CD4-positive, alpha-beta T cell (primary cell): ENCODE measurements at regions not wholly inside any gene's neighbourhood (a gene's known extent, or its start where the extent isn't known, plus 50 kb on each side); places are given as distances from the start of the nearest gene placed in this dataset.

Experiments used
- ATAC-seq: fragments of 200-7000 bp; cut with Tn5 transposase; one replicate; pipeline ENCODE4 v1.10.0; 2022; ENCODE audit warnings: mild to moderate bottlenecking; ENCODE audit not compliant: poor library complexity
- CTCF ChIA-PET: fragments of 350-600 bp; sonication (Branson Sonifier 250); formaldehyde crosslinking; loops from one replicate; lab custom pipeline; 2021; ENCODE audit warnings: antibody characterized with exemption, inconsistent platforms; lab: Charles Lee
- POLR2A ChIA-PET: fragments of 350-600 bp; sonication (Branson Sonifier 250); formaldehyde crosslinking; loops from one replicate; lab custom pipeline; 2021; ENCODE audit warnings: antibody characterized with exemption, inconsistent platforms; lab: Charles Lee
- DNase-seq, 14 experiments: peaks; one replicate each; pipeline ENCODE4 v3.0.0-alpha.2; 2013 to 2020; ENCODE audit warnings: mixed read lengths in 2 of 14
- H3K27ac ChIP-seq, 2 donors: one replicate each; pipeline versions ENCODE4 v1.5.1 to v1.7.0; 2013; ENCODE audit warnings: low read length in 2 of 2, low read depth in 1 of 2, mild to moderate bottlenecking in 1 of 2
- H3K27me3 ChIP-seq, 2 experiments: 1 replicate in 1 of 2; 2 replicates in 1 of 2; pipeline versions ENCODE4 v1.6.1 to v1.7.0; 2013; ENCODE audit warnings: low read length in 2 of 2, control low read depth in 1 of 2, mild to moderate bottlenecking in 1 of 2, moderate library complexity in 1 of 2; ENCODE audit not compliant: insufficient read depth in 2 of 2, control insufficient read depth in 1 of 2
- H3K36me3 ChIP-seq: one replicate; pipeline ENCODE4 v1.6.1; 2013; ENCODE audit warnings: low read length, control low read depth; ENCODE audit not compliant: insufficient read depth
- H3K4me1 ChIP-seq: one replicate; pipeline ENCODE4 v1.6.1; 2013; ENCODE audit warnings: low read length, control low read depth; ENCODE audit not compliant: insufficient read depth
- H3K4me3 ChIP-seq: one replicate; pipeline ENCODE4 v1.5.1; 2013; ENCODE audit warnings: mild to moderate bottlenecking, low read length, moderate library complexity
- H3K9me3 ChIP-seq, 2 experiments: 1 replicate in 1 of 2; 2 replicates in 1 of 2; pipeline versions ENCODE4 v1.6.1 to v1.7.0; 2013; ENCODE audit warnings: low read length in 2 of 2, mild to moderate bottlenecking in 2 of 2, control low read depth in 1 of 2, moderate library complexity in 1 of 2; ENCODE audit not compliant: control insufficient read depth in 1 of 2, insufficient read depth in 1 of 2
- H3K27ac Mint-ChIP-seq: one replicate; pipeline ENCODE4 v1.8.0; 2020; ENCODE audit warnings: mixed read lengths
- H3K27me3 Mint-ChIP-seq: one replicate; pipeline ENCODE4 v1.8.0; 2021; ENCODE audit warnings: mixed read lengths
- H3K36me3 Mint-ChIP-seq: one replicate; pipeline ENCODE4 v1.8.0; 2021; ENCODE audit warnings: low read depth, mixed read lengths
- H3K4me1 Mint-ChIP-seq: one replicate; pipeline ENCODE4 v1.8.0; 2021; ENCODE audit warnings: low read depth, mixed read lengths
- H3K4me3 Mint-ChIP-seq: one replicate; pipeline ENCODE4 v1.8.0; 2020; ENCODE audit warnings: mild to moderate bottlenecking, mixed read lengths
- H3K9me3 Mint-ChIP-seq: one replicate; pipeline ENCODE4 v1.8.0; 2020; ENCODE audit warnings: mixed read lengths
- intact Hi-C, 2 experiments: fragments of 100-400 bp; cut with DNase I in 1 of 2; cut with micrococcal nuclease in 1 of 2; formaldehyde crosslinking; loops; one replicate each; pipeline versions ENCODE4 v1.15.1 to v1.9.0; 2023 to 2025; cut with DNase I, micrococcal nuclease
- TF ChIP-seq, protein P1 (sequence below): fragments of 200-600 bp; IDR thresholded peaks from one replicate; pipeline ENCODE4 v1.8.0; 2022; ENCODE audit warnings: antibody characterized with exemption, mild to moderate bottlenecking

DNA sequence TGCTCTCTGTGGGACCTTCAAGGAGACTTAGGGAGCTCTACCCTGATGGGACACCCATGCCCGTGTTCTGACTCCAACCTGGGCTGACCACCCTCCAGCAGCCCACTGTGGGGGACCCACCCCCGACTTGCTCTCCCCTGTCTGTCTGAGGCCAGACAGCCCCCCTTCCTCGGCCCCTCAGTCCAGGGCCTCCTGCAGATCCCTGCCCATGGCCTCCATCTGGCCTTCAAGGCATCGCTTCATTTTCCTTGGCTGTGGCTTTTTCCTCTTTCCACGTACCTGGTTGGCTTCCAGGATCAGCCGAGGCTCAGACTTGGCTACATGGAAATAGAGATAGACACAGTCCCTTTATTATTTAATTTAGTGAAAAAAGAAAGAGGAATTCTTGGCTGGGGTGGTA lies 290.0 kb downstream of the CYP26B1 start:
- POLR2A ChIA-PET = no interaction called here
- CTCF ChIA-PET = no interaction called here
- H3K9me3 Mint-ChIP-seq = peaks cover 7% of the 10 kb centered on the region

DNA sequence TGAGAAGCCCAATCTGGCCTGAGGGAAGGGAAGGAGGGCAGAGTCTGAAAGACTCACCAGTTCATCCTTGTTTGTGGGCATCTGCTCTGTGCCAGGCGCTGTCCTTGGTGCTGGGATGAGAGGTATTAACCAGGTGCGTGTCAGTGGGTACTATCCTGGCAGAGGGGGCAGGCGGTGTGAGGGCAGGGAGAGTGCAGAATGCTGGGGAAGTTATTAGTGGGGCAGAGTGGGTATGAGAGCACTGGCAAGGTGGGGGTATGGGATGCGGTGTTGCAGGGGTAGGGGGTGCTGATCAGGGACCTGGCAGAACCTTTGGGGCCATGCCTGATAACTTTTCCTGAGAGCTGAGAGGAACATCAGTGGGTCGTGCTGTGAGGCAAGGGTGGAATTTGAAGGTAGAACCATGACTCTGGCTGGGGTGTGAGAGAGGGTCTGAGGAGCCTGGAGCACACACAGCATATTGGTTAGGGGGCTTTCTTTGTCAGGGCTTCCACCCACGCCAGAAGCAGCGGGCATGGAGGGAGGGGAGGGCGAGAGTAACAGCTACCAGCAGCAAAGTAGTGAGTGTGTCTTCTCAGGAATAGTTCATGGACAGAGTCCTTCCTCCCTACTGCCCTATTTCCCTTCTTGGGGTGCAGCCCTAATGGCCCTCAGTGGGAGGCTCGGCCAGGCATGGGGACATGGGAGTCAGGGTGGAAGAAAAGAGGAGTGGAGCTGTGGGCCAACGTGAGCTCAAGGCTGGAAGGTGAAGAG lies 290.7 kb downstream of the CYP26B1 start:
- Mint-ChIP-seq H3K4me3 (no peak overlapping the region), H3K27me3 (peaks cover 14% of the 10 kb centered on the region), H3K27ac (no peak overlapping the region), H3K9me3 (peaks cover 7% of the 10 kb centered on the region), H3K36me3 (no peaks in the 10 kb centered on the region), H3K4me1 (no peaks in the 10 kb centered on the region)
- TF ChIP-seq, protein P1, sequence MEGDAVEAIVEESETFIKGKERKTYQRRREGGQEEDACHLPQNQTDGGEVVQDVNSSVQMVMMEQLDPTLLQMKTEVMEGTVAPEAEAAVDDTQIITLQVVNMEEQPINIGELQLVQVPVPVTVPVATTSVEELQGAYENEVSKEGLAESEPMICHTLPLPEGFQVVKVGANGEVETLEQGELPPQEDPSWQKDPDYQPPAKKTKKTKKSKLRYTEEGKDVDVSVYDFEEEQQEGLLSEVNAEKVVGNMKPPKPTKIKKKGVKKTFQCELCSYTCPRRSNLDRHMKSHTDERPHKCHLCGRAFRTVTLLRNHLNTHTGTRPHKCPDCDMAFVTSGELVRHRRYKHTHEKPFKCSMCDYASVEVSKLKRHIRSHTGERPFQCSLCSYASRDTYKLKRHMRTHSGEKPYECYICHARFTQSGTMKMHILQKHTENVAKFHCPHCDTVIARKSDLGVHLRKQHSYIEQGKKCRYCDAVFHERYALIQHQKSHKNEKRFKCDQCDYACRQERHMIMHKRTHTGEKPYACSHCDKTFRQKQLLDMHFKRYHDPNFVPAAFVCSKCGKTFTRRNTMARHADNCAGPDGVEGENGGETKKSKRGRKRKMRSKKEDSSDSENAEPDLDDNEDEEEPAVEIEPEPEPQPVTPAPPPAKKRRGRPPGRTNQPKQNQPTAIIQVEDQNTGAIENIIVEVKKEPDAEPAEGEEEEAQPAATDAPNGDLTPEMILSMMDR = no peak
- no peak overlapping the region for H3K4me3 ChIP-seq
- no peak overlapping the region for H3K27ac ChIP-seq
- CTCF ChIA-PET = no interaction called here
- peaks cover 0 to 28% of the 10 kb centered on the region in 2 experiments for H3K9me3 ChIP-seq
- intact Hi-C loops = no loop called here
- ATAC-seq (no peak), DNase-seq (no peak)
- POLR2A ChIA-PET = no interaction called here
- no peaks in the 10 kb centered on the region for H3K36me3 ChIP-seq
- peaks cover 0 to 2% of the 10 kb centered on the region in 2 experiments for H3K27me3 ChIP-seq
- H3K4me1 ChIP-seq = no peaks in the 10 kb centered on the region

More for the DNA sequence above, 290.0 kb downstream of the CYP26B1 start:
- Histone ChIP-seq H3K27ac (no peak overlapping the region), H3K4me1 (no peaks in the 10 kb centered on the region), H3K4me3 (no peak overlapping the region), H3K27me3 (peaks cover 0 to 2% of the 10 kb centered on the region in 2 experiments), H3K9me3 (peaks cover 0 to 22% of the 10 kb centered on the region in 2 experiments), H3K36me3 (no peaks in the 10 kb centered on the region)
- TF ChIP-seq, protein P1 = no peak
- Mint-ChIP-seq H3K27me3 (peaks cover 14% of the 10 kb centered on the region), H3K4me3 (no peak overlapping the region), H3K36me3 (no peaks in the 10 kb centered on the region), H3K4me1 (no peaks in the 10 kb centered on the region), H3K27ac (no peak overlapping the region)
- intact Hi-C loops = no loop called here
- no peak for DNase-seq
- ATAC-seq = no peak

DNA sequence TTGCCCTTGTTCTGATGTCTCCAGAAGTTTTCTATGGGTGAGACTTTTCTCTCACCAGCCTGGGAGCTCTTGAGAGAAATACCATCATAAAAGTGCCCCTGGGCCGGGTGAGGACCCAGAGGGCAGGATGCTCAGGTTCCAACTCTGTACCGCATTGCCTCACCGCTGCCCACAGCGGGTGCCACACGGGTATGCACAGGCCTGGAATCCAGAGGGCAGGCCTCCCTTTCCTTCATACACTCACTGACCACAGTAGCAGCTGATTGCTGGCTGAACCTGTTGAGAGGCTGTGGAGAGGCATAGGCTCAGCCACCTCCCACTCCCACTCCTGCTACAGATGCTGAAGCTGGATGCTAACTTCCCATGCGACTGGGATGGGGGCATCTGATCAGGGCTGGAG lies 293.8 kb downstream of the CYP26B1 start:
- Histone ChIP-seq H3K27me3 (peaks cover 4% of the 10 kb centered on the region in 2 experiments), H3K9me3 (peaks cover 0 to 30% of the 10 kb centered on the region in 2 experiments), H3K27ac (no peak overlapping the region), H3K4me1 (no peaks in the 10 kb centered on the region), H3K4me3 (no peak overlapping the region), H3K36me3 (no peaks in the 10 kb centered on the region)
- no peak for DNase-seq
- no peak overlapping the region for H3K4me3 Mint-ChIP-seq
- TF ChIP-seq, protein P1 = no peak
- H3K27me3 Mint-ChIP-seq = peaks cover 17% of the 10 kb centered on the region
- no peak overlapping the region for H3K27ac Mint-ChIP-seq
- ChIA-PET CTCF (no interaction called here), POLR2A (no interaction called here)
- H3K9me3 Mint-ChIP-seq = peaks cover 7% of the 10 kb centered on the region
- H3K36me3 Mint-ChIP-seq = no peaks in the 10 kb centered on the region
- no peaks in the 10 kb centered on the region for H3K4me1 Mint-ChIP-seq
- ATAC-seq = no peak
- intact Hi-C loops = no loop called here
